Uterus (tissue), 2 donors: ENCODE measurements at regions not wholly inside any gene's neighbourhood (a gene's known extent, or its start where the extent isn't known, plus 50 kb on each side); places are given as distances from the start of the nearest gene placed in this dataset.

Experiments used
- CTCF ChIP-seq, 4 experiments: fragments of 200-600 bp in 2 of 4; fragments of 450-650 bp in 2 of 4; sonication (generic) in 2 of 4; IDR thresholded peaks; one replicate each; pipeline ENCODE4 v1.5.1; 2016 to 2019; ENCODE audit warnings: antibody characterized with exemption in 4 of 4, mild to moderate bottlenecking in 2 of 4, moderate library complexity in 1 of 4
- POLR2A ChIP-seq, 2 donors: fragments of 450-650 bp; IDR thresholded peaks; one replicate each; pipeline ENCODE4 v1.6.1; 2016; ENCODE audit warnings: antibody characterized with exemption in 2 of 2, mild to moderate bottlenecking in 1 of 2, moderate library complexity in 1 of 2

GRCh38 chr22:48594016-48594756 is 1233.5 kb downstream of the BRD1 start:
- TF ChIP-seq CTCF (IDR thresholded peaks at IDR 0.05) (no peak), POLR2A (IDR thresholded peaks at IDR 0.05) (no peak)
